Lung microvascular endothelial cell (primary cell): ENCODE measurements at regions not wholly inside any gene's neighbourhood (a gene's known extent, or its start where the extent isn't known, plus 50 kb on each side); places are given as distances from the start of the nearest gene placed in this dataset.
A peak's percentile ranks its signal among the peaks of the same experiment; 100 is the strongest.
"Not testable (repeated sequence)": the region's sequence is repeated elsewhere in the genome, so short reads cannot be mapped to it uniquely, and the experiment has no call there.

Experiments used
- DNase-seq, 2 donors: peaks; one replicate each; pipeline versions ENCODE4 v3.0.0 to v3.0.0-alpha.2; 2010; ENCODE audit warnings: low read depth in 2 of 2

DNA sequence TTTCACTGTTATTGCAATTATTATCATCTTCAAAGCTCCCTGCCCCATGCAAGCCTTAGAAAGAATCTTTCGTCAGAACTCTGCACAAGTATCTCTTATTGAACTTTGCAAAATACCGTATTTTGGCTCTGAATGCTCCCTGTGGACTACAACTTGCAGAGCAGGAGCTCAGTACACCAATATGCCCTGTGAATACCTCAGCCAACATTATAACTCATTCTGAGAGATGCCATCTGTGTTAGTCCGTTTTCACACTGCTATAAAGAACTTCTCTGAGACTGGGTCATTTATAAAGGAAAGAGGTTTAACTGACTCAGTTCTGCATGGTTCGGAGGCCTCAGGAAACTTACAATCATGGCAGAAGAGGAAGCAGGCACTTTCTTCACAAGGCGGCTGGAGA, 87.2 kb upstream of the XYLT1 start:
- DNase-seq: no peak

DNA sequence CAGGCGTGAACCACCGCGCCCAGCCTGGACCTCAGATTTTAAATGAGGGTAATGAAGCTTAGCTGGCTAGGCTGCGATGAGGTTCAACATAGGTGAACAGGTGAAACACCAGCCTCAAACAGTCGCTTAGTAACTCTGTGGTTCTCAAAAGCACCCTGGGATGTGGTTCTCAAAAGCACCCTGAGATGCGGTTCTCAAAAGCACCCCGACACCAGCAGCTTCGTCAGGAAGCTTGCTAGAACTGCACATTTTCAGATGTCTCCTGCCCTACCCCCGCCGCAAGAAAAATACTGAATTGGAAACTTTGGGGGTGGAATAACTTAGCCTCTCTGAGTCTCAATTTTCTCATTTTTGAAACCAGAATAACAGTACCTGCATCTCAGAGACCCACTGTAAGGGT, 86.7 kb upstream of the XYLT1 start:
- no peak for DNase-seq

DNA sequence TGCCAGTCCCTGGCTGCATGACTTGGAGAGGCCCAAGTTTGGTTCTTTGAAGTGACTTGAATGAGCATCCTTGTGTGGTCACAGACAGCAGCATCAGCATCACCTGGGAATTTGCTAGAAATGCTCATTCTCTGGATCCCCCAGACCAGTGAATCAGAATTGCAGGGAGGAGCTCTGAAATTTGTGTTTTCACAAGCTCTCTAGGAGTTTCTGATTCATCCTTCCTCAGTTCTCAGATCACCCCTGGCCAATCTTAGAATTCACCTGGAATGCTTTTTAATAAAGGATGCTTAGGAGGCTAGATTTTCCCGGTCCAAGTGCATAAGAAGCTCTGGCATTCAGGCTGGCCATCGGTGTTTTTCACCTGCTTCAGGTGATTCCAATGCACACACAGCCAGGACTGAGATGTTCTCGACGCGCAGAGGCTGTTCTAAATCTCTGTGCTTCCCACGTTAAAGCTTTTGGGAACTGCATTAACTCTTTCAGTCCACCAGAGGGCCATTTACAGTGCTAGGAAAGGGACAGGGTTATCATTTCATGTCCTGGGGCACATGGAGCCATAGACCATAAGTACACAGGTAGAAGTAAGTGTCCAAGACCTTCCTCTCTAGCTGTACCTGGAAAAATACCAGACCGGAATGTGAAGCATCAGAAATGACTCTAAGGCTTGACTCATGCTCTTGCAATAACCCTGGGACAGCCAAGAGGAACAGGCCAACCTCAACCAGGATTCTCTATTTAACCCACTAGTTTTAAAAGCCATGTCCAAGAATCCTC, 85.7 kb upstream of the XYLT1 start:
- peak; percentile 17 to 24 for DNase-seq

DNA sequence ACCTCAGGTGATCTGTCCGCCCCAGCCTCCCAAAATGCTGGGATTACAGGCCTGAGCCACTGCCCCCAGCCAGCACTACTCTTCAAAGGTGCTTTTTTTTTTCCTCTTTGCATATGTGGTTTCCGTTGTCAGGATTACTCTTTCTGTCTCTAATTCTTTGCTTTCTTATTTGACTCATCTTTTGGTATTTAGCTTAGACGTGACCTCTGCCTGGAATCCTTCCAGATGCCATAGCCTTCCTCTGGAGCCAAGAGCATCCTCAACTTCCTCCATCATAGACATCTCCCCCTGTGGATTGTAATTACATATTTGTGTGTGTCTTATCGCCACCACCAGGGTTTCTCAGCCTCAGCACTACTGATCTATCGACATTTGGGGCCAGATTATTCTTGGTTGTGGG, 84.4 kb upstream of the XYLT1 start:
- DNase-seq: peak in 1 of 2 donors; percentile 41

DNA sequence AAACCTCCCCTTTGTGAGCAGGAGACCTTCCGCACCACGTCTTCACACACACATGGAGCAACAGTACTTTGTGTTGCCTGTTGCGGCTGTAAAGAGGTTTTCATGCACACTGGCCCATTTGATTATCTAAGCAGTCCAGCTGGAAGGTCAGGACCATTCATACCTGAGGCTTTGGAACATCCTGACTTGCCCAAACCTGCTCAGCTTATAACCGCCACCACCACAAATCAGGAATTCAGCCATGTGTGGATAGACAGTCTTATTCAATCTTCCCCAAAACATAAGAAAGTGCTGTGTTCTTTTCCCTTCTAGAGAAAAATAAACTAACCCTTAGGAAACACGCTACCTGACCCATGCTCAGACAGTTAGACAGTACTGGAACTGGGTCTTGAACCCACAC, 81.6 kb upstream of the XYLT1 start:
- DNase-seq: no peak

DNA sequence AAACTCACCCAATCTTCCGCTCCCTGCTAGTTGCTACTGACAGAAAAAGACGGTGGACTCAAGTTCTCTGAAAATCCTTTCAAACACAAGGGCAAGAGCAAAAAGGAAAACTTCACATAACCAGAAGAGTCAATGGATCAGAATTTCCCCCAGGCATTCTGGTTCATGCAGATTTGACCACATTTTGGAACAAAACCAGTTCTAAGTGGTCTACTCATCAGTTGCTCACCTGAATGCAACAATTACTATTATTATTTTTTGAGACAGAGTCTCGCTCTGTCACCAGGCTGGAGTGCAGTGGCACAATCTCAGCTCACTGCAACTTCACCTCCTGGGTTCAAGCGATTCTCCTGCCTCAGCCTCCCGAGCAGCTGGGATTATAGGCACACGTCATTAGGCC, 80.9 kb upstream of the XYLT1 start:
- not testable (repeated sequence) for DNase-seq

DNA sequence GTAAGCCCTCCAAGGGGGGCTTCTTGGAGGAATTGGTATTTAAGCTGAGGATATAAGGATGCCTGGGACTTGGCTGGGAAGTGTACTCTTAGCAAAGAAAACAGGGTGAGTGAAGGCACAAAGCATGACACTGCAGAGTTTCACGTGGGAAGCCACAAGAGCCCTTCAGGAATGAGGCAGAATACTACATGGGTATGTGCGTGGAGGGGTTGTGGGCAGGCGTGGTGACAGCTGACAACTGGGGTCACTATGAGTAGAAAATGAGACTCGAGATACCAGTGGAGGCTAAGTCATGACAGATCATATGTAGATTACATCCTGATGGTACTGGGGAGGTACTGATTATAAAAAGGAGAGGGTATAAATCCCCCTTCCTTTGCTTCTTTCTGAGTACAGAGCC, 78.1 kb upstream of the XYLT1 start:
- DNase-seq: no peak

DNA sequence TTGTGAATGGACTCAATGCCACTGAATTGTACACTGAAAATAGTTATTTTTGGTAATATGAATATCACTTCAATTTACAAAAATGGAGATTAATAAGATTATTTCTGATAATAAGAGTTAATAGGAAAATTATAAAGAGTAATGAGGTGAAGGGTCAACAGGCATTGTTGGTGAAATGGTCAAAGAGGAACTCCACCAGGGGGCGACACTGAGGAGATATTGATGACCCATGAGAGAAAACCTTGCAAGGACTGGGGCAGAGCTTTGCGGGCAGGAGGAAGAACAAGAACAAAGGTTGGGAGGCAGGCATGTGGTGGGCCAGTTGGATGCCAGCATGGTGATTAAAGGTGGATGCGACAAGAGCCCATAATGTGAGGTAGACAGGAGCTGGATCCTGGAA, 74.0 kb upstream of the XYLT1 start:
- DNase-seq: no peak

DNA sequence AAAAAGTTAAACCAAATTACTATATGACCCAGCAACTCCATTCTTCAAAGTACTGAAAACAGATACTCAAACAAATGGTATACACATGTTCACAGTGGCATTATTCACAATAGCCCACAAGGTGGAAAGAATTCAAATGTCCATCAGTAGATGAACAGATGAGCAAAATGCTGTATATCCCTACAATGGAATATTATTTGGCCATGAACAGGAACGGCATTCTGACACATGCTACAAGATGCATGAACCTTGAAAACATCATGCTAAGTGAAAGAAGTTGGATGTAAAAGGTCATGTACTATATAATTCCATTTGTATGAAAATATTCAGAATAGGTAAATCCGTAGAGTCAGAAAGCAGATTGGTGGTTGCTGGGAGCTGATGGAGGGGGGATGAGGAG, 73.5 kb upstream of the XYLT1 start:
- no peak for DNase-seq

DNA sequence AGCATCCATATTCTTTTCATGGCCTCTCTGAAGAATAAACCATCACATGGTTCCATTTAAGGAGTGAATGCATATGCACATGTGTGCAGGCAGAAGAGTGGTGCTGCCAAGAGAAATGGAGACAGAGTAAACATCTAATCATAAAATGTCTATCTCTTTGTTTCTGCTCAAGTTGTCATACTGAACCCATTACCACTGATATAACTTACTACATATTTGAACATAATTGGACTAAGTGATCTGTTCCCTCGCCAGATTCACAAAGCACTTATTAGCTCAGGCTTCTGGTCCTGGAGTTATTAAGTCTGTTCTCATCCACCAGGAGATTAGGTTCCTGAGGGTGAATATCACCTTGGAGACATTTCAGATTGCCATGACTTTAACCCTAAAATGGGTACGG, 72.3 kb upstream of the XYLT1 start:
- DNase-seq: no peak

DNA sequence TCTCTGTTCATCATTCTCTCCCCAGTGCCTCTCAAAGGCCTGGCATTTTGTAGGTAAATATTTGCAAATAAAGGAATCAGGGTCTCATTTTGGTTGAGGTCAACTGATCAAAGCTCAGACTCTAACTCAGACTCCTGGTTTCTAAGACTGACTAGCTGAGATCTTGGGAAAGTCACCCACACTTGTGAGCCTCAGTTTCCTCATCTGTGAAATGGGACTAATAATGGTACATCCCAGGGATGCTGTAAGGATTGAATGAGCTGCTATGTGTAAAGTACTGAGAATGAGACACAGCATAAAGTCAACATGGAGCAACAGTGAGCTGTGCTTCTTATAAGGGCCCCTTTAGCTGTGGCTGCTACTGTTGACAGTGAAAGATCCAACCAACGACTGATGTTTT, 70.6 kb upstream of the XYLT1 start:
- no peak for DNase-seq

DNA sequence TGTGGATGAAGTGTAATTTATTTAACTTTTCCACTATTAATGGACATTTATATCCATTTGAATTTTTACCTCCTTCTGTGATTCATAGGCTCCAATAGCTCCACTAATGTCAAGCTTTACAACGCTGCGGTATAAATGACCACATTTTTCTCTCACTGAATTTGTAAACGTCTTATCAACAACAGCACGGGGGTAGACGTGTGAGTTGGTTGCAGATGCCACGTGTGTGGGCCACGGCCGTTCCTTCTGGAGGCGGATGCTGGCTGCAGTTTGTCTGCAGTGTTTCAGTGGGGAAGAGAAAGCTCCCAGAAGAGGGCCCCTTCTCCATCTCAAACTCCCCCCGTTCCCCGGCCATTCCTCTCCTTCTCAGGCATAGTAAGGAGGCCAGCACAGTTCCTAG, 68.2 kb upstream of the XYLT1 start:
- no peak for DNase-seq

DNA sequence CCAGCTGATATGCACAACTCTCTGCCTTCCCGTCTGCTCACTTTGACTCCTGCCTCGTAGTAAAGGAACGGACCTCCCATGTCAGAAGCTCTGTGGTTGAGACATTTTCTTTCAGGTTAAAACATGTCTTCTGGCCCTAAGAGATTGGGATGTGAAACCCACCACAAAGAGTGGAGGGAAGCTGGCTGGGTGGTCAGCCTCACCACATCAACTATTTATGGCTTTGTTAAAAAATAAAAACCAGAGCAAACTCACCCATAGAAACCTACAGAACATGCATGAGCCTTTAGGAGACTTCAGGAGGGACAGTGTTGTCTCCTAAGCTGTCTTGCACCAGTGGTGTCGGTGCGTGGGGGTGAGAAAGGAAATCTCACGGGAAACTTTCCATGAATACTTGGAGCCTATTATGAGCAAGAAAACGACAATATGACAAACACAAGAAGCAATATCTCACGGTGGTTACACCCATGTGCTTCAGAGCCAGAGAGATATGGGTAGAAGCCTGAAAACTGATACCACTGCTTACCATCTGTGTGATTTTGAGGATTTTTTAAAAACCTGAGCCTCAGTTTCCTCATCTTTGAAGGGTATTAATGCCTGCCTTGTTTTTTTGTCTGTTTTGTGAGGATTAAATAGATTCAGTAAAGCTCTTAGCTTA, 61.7 kb upstream of the XYLT1 start:
- DNase-seq: no peak

DNA sequence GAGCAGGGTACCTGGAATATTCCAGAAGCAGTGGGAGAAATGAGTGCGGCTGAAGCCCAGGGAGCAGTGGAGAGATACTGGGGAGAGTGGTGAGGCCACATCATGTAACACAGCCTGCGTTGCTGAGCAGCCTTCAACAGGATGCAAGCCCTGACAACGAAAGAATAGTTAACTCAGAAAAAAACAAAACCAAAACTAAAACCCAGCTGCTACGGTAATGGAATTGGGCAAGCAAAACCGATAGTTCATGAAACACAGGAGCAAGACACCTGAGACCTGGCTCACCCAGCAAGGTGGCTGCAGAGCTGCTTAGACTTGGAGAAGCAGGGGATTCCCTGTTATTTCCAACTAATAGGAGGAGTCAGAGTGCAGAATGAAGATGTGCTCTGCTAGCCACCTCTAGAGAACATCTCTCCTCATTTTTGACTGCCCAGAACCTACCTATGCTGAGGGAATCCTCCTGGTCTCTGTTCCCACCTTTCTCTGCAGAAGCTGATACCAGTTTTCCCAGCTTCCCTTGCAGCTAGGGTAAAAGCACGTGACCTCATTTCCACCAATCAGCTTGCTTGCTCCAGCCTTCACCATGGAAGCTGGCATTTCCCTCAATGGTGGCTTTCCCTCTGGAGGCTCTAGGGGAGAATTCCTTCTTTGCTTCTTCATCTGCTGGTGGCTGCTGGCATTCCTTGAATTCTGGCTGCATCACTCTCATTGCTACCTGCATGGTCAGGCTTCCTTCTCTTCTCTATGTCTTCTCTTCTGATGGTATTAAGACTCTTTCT, 59.4 kb upstream of the XYLT1 start:
- DNase-seq: no peak

DNA sequence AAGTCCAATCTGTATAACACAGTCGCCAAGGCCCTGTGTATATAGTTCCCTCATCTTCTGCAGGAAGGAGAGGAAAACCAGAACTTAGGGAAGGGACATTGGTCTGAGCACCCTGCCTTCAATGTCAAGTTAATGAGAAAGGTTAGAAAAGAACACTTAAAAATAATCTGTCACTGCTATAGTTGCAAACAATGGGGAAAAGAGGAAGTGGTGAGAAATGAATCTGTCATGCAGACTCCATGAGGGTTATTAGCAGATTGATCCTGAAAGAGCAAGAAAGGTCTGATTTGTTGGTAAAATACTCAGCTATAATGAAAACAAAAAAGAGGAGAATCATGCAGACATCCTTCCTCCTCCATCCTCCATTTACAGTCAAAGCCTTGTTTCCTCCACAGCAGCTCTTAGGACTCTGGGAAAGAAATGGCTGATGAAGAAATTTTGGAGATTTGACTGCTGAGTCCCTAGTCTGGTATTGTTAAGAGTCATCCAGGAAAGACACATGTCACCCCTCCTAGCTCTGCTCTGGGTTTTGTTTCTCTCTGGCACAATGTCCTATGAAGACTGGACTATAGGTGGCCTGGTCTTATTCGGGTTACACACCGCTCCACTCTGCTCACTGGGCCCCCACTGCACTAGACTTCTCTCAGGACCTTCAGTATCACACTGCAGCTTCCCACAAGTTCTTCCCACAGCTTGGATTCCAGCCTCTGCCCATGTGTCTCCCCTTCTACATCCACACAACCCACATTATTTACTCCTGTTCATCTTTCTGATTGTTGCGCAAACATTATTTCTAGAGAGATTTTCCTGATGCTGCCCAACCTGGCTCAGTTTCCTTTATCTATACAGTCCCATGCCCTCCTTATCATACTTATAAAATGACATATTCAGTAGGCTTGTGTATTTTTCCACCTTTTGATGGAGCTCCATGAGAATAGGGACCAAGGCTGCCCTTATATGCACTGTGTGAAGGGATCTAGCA, 56.5 kb upstream of the XYLT1 start:
- DNase-seq: peak in 1 of 2 donors; percentile 53

DNA sequence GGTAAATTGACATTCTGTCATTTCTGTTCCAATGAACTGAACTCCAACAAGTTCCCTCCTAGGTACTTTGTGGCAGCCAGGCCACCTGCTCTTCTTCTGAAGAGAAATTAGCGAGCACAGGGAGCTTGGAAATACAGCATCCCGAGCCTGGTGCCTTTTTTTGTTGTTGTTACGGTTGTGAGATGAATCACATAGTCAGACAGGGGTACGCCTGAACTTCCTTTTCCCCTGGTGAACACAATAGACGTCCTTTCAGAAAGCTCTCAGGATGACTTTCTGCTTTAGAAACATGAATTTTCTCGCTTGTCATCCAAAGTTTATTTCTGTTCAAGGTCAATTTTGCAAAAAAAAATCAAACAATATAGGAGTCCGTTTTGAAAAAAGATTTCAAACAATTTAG, 53.9 kb upstream of the XYLT1 start:
- peak in 1 of 2 donors; percentile 82 for DNase-seq

DNA sequence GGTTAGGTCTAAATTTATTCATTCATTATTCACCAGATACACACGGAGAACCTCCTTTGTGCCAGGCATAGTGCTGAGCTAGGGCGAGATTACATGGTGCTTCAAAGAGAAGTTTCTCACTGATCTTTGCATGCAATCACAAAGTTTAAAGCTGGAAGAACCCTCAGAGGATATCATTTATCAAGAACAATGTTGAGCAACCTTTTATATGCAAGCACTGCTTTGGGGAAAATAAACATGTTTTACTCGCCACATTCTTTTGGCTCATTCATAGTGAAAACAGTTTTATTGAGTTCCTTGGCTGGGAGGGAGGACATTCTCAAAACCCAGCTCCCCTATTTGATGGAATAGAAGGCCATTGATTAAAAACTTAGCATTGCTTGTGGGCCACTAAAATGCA, 49.8 kb upstream of the XYLT1 start:
- DNase-seq: no peak
